Jurkat, Clone E6-1 (cell line): ENCODE measurements at regions not wholly inside any gene's neighbourhood (a gene's known extent, or its start where the extent isn't known, plus 50 kb on each side); places are given as distances from the start of the nearest gene placed in this dataset.
"Not testable (repeated sequence)": the region's sequence is repeated elsewhere in the genome, so short reads cannot be mapped to it uniquely, and the experiment has no call there.

Source experiments
- DNase-seq: peaks from one replicate; pipeline ENCODE4 v3.0.0-alpha.2; 2011; ENCODE audit warnings: low read depth, low spot score
- H3K4me3 ChIP-seq: 2 replicates; pipeline ENCODE4 v1.5.1; 2011; ENCODE audit warnings: mild to moderate bottlenecking, low read length, control low read depth, moderate library complexity

DNA sequence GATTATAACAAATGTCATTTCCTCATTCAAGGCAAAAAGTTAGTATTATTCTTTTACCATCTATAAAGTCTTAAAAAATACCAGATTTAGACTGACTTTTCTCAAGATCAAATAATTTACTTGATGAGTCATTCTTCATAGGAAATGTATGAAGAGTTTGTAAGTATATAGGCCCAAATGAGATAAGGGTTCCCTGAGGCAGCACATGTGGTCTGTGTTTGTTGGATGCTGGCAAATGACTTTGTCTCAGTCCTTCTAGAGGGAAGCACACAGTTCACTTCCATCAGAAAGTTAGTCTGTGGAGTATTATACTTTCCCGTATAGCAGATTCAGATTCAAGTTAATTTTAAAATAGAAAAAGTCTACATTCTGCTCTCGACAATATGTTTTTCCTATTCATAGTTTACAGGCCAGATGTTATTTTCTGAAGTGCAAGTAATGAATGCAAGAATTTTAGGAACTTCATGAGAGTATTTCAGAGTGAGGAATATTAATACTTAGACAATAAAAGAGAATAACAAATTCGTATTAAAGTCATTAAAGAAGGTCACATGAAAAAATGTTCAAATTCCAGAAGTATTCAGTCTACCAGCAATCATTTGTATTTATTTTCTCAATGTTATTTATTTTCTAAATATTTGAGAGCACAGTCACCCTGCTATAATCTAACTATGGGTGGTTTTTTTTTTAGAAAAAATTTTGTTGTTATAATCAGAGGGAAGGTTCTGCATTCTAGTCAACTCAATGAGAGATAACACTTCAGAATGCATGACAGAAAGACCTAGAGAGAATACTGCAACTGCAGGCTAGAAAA, 601.8 kb upstream of the ZFP42 start:
- H3K4me3 ChIP-seq, result no peak overlapping the region
- DNase-seq, result no peak

GRCh38 chr4:187396106-187396505, 599.5 kb upstream of the ZFP42 start:
- no peak overlapping the region for H3K4me3 ChIP-seq
- no peak for DNase-seq

GRCh38 chr4:187408447-187408846, 587.1 kb upstream of the ZFP42 start:
- not testable (repeated sequence) for DNase-seq, H3K4me3 ChIP-seq

- H3K4me3 ChIP-seq, result no peak overlapping the region
- no peak for DNase-seq
Observed at GRCh38 chr4:187413564-187414358, 581.8 kb upstream of the ZFP42 start.

DNA sequence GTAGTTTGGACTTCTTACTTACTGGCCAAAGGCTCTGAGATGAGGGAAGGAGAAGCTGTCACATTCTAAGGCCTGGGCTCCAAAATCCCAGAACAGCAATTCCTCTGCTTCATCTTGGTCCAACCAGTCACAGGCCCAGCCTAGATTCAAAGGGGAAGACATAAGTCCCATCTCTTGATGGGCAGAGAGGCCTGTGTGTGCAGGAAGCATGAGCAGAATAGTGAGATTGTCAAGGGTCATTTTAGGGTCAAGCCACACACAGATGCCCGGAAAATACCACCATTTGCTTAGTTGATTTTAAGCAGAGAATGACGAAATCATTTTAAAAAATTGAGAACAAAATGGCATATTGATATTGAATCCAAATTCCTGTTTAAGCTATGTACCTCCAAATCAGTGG, 580.9 kb upstream of the ZFP42 start:
- no peak overlapping the region for H3K4me3 ChIP-seq
- no peak for DNase-seq

GRCh38 chr4:187415231-187415630, 580.3 kb upstream of the ZFP42 start:
- no peak overlapping the region for H3K4me3 ChIP-seq
- no peak for DNase-seq

- H3K4me3 ChIP-seq, result no peak overlapping the region
- DNase-seq, result no peak
Observed at GRCh38 chr4:187416216-187416615, 579.4 kb upstream of the ZFP42 start.

- no peak for DNase-seq
- H3K4me3 ChIP-seq, result no peak overlapping the region
Observed at GRCh38 chr4:187417721-187418120, 577.9 kb upstream of the ZFP42 start.

GRCh38 chr4:187422655-187423054, 572.9 kb upstream of the ZFP42 start:
- no peak overlapping the region for H3K4me3 ChIP-seq
- no peak for DNase-seq

GRCh38 chr4:187424636-187425035, 570.9 kb upstream of the ZFP42 start:
- no peak overlapping the region for H3K4me3 ChIP-seq
- no peak for DNase-seq

- DNase-seq, result no peak
- H3K4me3 ChIP-seq, result no peak overlapping the region
Observed at GRCh38 chr4:187426511-187426910, 569.1 kb upstream of the ZFP42 start.

DNA sequence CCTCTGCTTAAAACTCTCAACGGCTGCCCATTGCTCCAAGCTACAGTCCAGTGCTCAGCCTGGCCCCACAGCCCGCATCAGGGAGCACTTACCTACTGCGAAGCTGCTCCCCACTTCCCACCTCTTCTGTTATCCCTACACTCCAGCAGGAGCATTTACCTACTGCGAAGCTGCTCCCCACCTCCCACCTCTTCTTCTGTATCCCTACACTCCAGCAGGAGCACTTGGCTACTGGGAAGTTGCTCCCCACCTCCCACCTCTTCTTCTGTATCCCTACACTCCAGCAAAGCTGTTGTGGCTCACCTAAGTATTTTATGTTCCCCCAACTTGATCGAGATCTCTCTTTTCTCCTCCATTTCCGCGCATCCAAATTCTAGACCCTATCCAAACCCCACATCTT, 563.3 kb upstream of the ZFP42 start:
- DNase-seq, result no peak
- H3K4me3 ChIP-seq, result no peak overlapping the region

DNA sequence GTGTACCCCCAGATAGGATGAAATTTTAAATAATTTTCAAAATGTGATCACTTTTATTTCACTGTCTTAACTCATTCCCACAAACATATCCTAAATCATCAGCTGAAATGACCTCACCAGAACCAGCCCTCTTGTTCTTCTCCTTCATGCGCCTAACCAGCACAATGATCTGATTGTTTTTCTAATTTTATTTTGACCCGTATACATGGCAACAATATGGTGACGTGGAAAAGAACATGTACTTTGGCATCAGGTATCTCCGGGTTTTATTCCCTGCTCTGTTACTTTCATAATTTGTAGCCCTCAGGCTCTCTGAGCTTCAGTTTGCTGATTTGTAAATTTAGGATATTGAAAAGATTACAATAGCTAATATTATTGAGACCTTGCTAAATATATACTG, 562.4 kb upstream of the ZFP42 start:
- H3K4me3 ChIP-seq, result no peak overlapping the region
- no peak for DNase-seq

- DNase-seq, result no peak
- H3K4me3 ChIP-seq, result no peak overlapping the region
Observed at GRCh38 chr4:187436251-187436650, 559.3 kb upstream of the ZFP42 start.

- DNase-seq, result no peak
- H3K4me3 ChIP-seq, result no peak overlapping the region
Observed at GRCh38 chr4:187444061-187444460, 551.5 kb upstream of the ZFP42 start.

DNA sequence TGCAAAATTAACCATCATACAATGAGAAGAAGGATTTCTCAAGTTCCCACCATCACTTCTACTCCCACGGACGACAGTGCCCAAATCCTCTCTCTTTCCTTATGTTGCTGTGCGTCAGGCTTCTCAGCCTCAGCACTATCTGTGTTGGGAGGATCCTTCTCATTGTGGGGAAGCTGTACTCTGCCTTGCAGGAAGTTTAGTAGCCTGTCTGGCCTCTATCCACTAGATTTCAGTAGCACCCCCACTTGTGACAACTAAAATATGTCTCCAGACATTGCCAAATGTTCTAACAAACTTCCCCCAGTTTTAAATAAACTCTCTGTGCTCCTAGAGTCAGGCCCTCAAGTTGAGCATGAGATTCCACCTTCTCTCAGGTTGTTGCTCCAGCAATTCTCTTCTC, 545.9 kb upstream of the ZFP42 start:
- H3K4me3 ChIP-seq, result no peak overlapping the region
- DNase-seq, result no peak

- no peak overlapping the region for H3K4me3 ChIP-seq
- no peak for DNase-seq
Observed at GRCh38 chr4:187451776-187452175, 543.8 kb upstream of the ZFP42 start.

DNA sequence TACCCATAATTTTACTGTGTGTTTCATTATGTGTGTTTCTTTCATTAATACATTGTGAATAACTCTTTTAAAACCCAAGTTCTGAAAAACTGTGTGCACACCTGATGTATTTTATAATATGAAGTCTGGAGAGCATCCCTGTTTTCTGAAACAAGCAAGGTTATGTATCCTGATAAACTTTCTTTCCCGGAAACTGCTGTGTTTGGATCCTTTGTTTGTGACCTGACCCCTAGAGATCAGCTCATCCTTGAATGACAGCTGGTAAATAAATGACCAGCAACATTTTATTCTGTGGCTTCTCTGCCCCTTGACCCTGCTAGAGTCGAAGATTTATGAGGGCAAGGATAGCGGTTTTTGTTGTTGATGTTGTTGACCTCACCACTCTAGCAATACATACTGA, 535.6 kb upstream of the ZFP42 start:
- no peak overlapping the region for H3K4me3 ChIP-seq
- DNase-seq, result no peak

- H3K4me3 ChIP-seq, result no peak overlapping the region
- DNase-seq, result no peak
Observed at GRCh38 chr4:187464573-187464972, 531.0 kb upstream of the ZFP42 start.

GRCh38 chr4:187467224-187467623, 528.3 kb upstream of the ZFP42 start:
- no peak for DNase-seq
- H3K4me3 ChIP-seq, result no peak overlapping the region

- H3K4me3 ChIP-seq, result no peak overlapping the region
- DNase-seq, result no peak
Observed at GRCh38 chr4:187469627-187470026, 525.9 kb upstream of the ZFP42 start.
